NCI-H82 treated with DMSO at 0.1 percent for 48 hours (cell line): ENCODE measurements at regions not wholly inside any gene's neighbourhood (a gene's known extent, or its start where the extent isn't known, plus 50 kb on each side); places are given as distances from the start of the nearest gene placed in this dataset.

Experiments used
- DNase-seq: peaks from one replicate; lab custom pipeline; 2025; ENCODE audit not compliant: unreplicated experiment; lab: John Stamatoyannopoulos, UW

DNA sequence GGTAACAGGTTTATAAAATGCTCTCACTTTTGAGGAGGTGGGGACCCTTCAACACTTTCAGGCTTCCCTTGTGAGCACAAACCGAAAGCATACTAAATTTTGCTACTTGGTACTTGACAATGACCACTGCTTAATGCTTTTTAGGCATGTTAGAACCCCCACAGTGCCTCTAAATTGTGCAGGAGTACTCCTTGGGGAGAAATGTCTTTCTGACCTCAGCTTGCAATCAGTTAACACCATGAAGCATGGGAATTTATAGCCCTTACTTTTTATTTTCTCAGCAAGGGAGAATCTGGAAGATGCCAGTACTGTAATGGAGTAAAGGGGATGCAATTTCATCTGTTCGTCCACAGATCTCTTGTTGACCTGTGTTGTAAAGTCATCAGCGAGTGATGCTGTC, 308.9 kb upstream of the TBC1D5 start:
- DNase-seq: no peak

DNA sequence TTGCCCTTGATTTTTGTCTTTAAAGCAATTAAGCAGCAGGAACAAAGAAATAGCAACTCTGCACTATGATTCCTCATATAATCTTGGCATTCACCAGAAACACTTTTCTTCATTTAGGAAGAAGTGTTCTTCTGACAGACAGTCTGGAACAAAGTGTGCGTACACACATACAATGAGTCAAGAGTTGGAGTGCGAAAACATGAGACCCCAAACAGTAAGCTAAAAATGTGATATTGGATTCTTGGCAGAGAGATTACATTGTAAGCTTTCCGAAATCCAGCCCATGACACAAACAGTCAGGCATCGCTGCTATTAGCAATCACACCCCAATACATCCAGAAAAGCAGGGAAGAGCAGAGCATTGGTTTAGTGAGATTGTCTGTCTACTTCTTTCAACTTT, 306.7 kb upstream of the TBC1D5 start:
- DNase-seq: no peak

- DNase-seq: no peak
Measured at GRCh38 chr3:18047052-18047451, 304.6 kb upstream of the TBC1D5 start.

GRCh38 chr3:18046131-18046915, 303.9 kb upstream of the TBC1D5 start:
- no peak for DNase-seq

DNA sequence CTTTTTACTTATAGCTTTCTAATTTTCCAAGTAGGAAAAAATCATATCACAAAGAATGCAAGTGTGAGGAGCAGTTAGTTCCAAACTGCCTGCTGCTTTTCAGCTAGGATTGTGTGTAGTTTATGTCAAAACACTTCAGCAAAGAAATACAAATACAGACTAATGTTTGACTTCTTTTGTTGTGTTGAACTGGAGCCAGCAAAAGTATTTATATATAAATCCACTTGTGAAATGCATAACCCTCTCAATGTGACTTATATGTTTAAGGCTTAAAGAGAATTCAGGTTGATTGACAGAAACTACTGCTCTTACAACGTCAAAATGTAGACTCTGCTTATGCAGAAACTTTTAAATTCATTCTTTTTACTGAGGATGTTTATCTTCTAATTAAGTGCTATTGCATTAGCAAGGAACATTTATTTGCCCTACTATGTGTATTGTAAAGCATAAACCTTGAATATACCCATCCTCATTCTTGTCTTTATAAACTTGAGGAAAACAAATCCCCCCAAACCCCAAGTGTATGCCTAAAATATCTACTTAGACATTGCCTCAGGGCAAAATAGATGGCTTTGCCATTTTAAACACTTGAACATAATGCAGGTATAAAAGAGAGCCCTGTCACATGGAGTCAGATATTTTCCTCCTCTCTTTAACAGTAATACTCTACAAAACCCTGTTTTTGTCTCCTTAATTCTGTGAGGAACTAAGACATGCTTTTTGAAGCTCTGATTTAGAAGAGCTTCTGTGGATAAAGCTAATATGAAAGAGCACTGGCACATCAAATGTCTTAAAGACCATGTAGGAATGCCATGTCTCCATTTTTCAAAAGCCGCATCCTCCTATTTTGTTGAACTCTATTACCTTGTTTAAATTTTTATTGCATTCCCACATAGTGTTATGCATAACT, 302.8 kb upstream of the TBC1D5 start:
- DNase-seq: no peak

GRCh38 chr3:18044191-18044590, 301.8 kb upstream of the TBC1D5 start:
- no peak for DNase-seq

- DNase-seq: no peak
Measured at GRCh38 chr3:18036450-18036815, 294.0 kb upstream of the TBC1D5 start.

GRCh38 chr3:18035641-18036449, 293.4 kb upstream of the TBC1D5 start:
- no peak for DNase-seq

GRCh38 chr3:18033581-18034108, 291.2 kb upstream of the TBC1D5 start:
- no peak for DNase-seq

- peak; percentile 4 for DNase-seq
Measured at GRCh38 chr3:18030371-18030870, 288.0 kb upstream of the TBC1D5 start.

GRCh38 chr3:18027161-18027939, 284.9 kb upstream of the TBC1D5 start:
- DNase-seq: no peak

- DNase-seq: no peak
Measured at GRCh38 chr3:18024715-18025114, 282.3 kb upstream of the TBC1D5 start.

GRCh38 chr3:18019161-18019495, 276.7 kb upstream of the TBC1D5 start:
- peak; percentile 72 for DNase-seq

GRCh38 chr3:18018491-18019160, 276.2 kb upstream of the TBC1D5 start:
- no peak for DNase-seq

DNA sequence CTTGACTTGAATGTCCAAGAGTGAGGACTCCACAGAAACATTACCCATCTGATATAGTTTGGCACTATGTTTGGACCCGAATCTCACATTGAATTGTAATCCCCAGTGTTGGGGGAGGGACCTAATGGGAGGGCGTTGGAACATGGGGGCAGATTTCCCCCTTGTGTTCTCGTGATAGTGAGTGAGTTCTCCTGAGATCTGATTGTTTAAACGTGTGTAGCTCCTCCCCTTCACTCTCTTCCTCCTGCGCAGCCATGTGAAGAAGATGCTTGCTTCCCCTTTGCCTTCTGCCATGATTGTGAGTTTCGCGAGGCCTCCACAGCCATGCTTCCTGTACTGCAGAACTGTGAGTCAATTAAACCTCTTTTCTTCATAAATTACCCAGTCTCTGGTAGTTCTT, 273.9 kb upstream of the TBC1D5 start:
- no peak for DNase-seq

- DNase-seq: no peak
Measured at GRCh38 chr3:18012933-18013332, 270.5 kb upstream of the TBC1D5 start.

GRCh38 chr3:18012436-18012835, 270.0 kb upstream of the TBC1D5 start:
- no peak for DNase-seq

DNA sequence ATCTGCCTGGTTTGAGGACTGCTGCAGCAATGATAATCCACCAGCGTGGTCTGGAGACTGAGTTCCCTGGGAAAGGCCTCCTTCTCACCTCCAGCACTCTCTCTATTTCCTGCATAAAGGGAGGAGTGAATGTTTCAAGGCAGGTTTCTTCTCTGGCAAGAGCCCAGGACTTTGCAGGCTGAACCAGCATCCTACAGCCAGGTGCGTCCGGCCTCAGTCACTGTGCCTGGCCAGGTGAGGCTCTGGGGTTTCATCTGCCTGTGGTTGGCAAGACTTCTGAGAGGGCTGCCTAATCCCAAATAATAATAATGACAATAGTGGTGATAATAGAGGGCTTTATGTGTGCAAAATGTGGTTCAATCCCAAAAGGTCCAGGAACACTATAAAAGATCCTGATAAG, 269.0 kb upstream of the TBC1D5 start:
- DNase-seq: no peak

- DNase-seq: no peak
Measured at GRCh38 chr3:18010001-18010400, 267.6 kb upstream of the TBC1D5 start.
